ENCODE measurements at regions not wholly inside any gene's neighbourhood (a gene's known extent, or its start where the extent isn't known, plus 50 kb on each side); places are given as distances from the start of the nearest gene placed in this dataset.

DNA sequence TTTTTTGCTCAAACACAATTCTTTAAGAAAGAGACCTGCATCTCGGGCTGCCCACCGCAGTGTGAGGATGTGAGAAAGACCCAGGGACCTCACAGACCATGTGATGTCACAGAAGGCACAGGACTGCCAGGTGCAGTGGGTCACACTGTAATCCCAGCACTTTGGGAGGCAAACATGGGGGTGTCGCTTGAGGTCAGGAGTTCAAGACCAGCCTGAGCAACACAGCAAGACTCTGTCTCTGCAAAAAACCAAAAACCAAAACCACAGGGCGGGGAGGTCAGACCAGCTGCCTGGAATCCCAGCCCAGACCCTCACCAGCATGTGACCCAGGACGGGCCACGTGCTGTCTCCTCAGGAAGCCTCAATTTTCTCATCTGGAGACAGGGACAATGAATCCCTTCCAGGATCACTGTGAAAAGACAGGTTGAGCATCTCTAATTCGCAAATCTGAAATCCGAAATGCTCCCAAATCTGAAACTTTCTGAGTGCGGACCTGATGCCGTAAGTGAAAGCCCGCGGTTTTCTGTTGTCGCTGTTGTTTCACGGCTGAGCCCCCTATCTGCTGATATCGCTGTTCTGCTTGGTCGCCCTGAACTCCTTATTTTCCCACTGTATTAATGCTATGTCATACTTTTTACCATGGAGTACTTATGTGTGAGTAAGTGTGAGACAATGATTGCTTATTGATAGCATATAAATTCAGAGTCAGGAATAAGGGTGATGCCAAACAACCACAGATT is 159.5 kb upstream of the PTPN1 start:
- CTCF ChIA-PET = no interaction called here

More for the DNA sequence above, 159.5 kb upstream of the PTPN1 start:
- no peak overlapping the region for H2AFZ ChIP-seq (ENCODE audit: low read depth, low read length)
- DNase-seq (ENCODE audit: low read depth, low spot score) (no peak), FAIRE-seq (no peak)
- no peak for TF ChIP-seq FOS (IDR thresholded peaks at IDR 0.05; ENCODE audit: borderline replicate concordance, insufficient read depth, low read length)
- TF ChIP-seq MAX (IDR thresholded peaks at IDR 0.05; ENCODE audit: insufficient read depth, insufficient read length) = no peak
- TF ChIP-seq JUN (IDR thresholded peaks at IDR 0.05; ENCODE audit: borderline replicate concordance, insufficient read depth, insufficient read length, low read depth) = no peak
- TF ChIP-seq EZH2 (IDR thresholded peaks at IDR 0.05; ENCODE audit: borderline replicate concordance, low read depth, low read length, severe bottlenecking) = no peak
- no peak for TF ChIP-seq POLR2A (IDR thresholded peaks at IDR 0.05; ENCODE audit: low read depth, low read length)
- TF ChIP-seq POLR2AphosphoS5 (IDR thresholded peaks at IDR 0.05; ENCODE audit: insufficient read depth, low read depth, low read length) = no peak
- no peak for TF ChIP-seq MYC (IDR thresholded peaks at IDR 0.05; ENCODE audit: low read depth, low read length)
- TF ChIP-seq, protein P1, sequence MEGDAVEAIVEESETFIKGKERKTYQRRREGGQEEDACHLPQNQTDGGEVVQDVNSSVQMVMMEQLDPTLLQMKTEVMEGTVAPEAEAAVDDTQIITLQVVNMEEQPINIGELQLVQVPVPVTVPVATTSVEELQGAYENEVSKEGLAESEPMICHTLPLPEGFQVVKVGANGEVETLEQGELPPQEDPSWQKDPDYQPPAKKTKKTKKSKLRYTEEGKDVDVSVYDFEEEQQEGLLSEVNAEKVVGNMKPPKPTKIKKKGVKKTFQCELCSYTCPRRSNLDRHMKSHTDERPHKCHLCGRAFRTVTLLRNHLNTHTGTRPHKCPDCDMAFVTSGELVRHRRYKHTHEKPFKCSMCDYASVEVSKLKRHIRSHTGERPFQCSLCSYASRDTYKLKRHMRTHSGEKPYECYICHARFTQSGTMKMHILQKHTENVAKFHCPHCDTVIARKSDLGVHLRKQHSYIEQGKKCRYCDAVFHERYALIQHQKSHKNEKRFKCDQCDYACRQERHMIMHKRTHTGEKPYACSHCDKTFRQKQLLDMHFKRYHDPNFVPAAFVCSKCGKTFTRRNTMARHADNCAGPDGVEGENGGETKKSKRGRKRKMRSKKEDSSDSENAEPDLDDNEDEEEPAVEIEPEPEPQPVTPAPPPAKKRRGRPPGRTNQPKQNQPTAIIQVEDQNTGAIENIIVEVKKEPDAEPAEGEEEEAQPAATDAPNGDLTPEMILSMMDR (IDR thresholded peaks at IDR 0.05; ENCODE audit: extremely low read depth in 1 of 2, insufficient read depth in 1 of 2, low read depth in 1 of 2, low read length in 2 of 2) = no peak
- no peak for TF ChIP-seq GATA2 (IDR thresholded peaks at IDR 0.05; ENCODE audit: insufficient read depth, insufficient read length, low read depth, low read length)
- no peak overlapping the region for H3K9ac ChIP-seq (replicated peaks; ENCODE audit: extremely low read depth, insufficient read depth, low read length)
- H3K4me2 ChIP-seq (ENCODE audit: insufficient read depth, low read length) = no peak overlapping the region
- H3K27ac ChIP-seq (ENCODE audit: insufficient read depth, low read depth, low read length) = no peak overlapping the region
- POLR2A ChIA-PET = no interaction called here
- no TSS peak for BruUV-seq (replicated peaks)
- H3K9me1 ChIP-seq (replicated peaks; ENCODE audit: control insufficient read depth, extremely low read depth, insufficient read depth, low read length) = no peaks in the 10 kb centered on the region
- peaks cover 16% of the 10 kb centered on the region for H3K4me1 ChIP-seq (ENCODE audit: control insufficient read depth, extremely low read depth, insufficient read depth, low read length)
- dilution Hi-C loops (cut with MboI; ENCODE audit: extremely low pct_ligation_motif_present, low sequenced_read_pairs) (no loop called here), intact Hi-C loops (cut with micrococcal nuclease) (no loop called here)
- H3K27me3 ChIP-seq (ENCODE audit: control insufficient read depth in 2 of 2, insufficient read depth in 2 of 2, low read length in 2 of 2) = peaks cover 4 to 5% of the 10 kb centered on the region in 2 experiments
- no peaks in the 10 kb centered on the region for H3K36me3 ChIP-seq (ENCODE audit: control insufficient read depth in 2 of 2, extremely low read depth in 1 of 2, insufficient read depth in 2 of 2, low read length in 2 of 2)
- H4K20me1 ChIP-seq (replicated peaks; ENCODE audit: control insufficient read depth, extremely low read depth, insufficient read depth, low read length) = no peaks in the 10 kb centered on the region
- no peaks in the 10 kb centered on the region for H3K79me2 ChIP-seq (ENCODE audit: control insufficient read depth, insufficient read depth, low read length)
- no peaks in the 10 kb centered on the region for H3K9me3 ChIP-seq (replicated peaks; ENCODE audit: control insufficient read depth, insufficient read depth, low read length)
- H3K4me3 ChIP-seq (replicated peaks in 1 of 3; ENCODE audit: insufficient read depth in 1 of 3, low read depth in 1 of 3, low read length in 3 of 3) = no peak overlapping the region

All from endothelial cell of umbilical vein (primary cell).